B cell (primary cell): ENCODE measurements at regions not wholly inside any gene's neighbourhood (a gene's known extent, or its start where the extent isn't known, plus 50 kb on each side); places are given as distances from the start of the nearest gene placed in this dataset.
"Not testable (repeated sequence)": the region's sequence is repeated elsewhere in the genome, so short reads cannot be mapped to it uniquely, and the experiment has no call there.

Experiments
- EZH2 ChIP-seq: IDR thresholded peaks from 2 replicates; pipeline ENCODE4 v1.6.1; 2012; ENCODE audit warnings: borderline replicate concordance, low read depth, mild to moderate bottlenecking, moderate library complexity, low read length; ENCODE audit not compliant: insufficient read depth, poor library complexity, severe bottlenecking
- TF ChIP-seq, protein P1 (sequence below): fragments of 200-600 bp; IDR thresholded peaks from one replicate; pipeline ENCODE4 v1.8.0; 2022; ENCODE audit warnings: antibody characterized with exemption, mild to moderate bottlenecking

DNA sequence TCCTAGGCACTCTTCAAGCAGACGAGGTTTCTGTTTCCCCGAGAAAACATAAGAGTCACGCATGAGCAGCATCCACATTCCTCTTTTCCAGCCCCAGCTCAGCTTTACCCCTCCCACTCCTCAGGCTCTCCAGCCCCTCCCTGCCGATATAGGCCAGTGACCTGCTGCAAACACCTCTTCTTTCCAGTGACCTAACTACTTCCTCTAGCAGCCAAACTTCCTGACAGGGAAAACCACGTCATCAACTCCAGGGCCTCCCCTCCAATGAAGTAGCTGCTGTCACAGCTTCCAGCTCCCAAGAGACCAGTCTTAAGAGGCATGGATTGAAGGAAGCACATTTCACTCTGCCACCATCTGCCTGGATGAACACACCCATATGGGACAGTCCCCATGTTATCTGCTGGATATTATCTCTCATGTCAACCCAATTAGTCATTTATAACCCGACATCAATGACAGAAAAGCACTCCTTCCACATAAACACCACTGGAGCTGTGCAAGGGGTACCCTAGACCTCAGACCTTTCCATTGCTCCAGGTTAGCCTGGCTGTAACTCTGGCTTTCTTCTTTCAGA is 878.3 kb downstream of the TUBA3C start:
- TF ChIP-seq, protein P1, sequence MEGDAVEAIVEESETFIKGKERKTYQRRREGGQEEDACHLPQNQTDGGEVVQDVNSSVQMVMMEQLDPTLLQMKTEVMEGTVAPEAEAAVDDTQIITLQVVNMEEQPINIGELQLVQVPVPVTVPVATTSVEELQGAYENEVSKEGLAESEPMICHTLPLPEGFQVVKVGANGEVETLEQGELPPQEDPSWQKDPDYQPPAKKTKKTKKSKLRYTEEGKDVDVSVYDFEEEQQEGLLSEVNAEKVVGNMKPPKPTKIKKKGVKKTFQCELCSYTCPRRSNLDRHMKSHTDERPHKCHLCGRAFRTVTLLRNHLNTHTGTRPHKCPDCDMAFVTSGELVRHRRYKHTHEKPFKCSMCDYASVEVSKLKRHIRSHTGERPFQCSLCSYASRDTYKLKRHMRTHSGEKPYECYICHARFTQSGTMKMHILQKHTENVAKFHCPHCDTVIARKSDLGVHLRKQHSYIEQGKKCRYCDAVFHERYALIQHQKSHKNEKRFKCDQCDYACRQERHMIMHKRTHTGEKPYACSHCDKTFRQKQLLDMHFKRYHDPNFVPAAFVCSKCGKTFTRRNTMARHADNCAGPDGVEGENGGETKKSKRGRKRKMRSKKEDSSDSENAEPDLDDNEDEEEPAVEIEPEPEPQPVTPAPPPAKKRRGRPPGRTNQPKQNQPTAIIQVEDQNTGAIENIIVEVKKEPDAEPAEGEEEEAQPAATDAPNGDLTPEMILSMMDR = not testable (repeated sequence)
- not testable (repeated sequence) for TF ChIP-seq EZH2
